Thoracic aorta (tissue), 2 donors: ENCODE measurements at regions not wholly inside any gene's neighbourhood (a gene's known extent, or its start where the extent isn't known, plus 50 kb on each side); places are given as distances from the start of the nearest gene placed in this dataset.

ENCODE experiments used
- ATAC-seq: fragments of 150-250 bp; one replicate; pipeline ENCODE4 v1.8.0; 2017; ENCODE audit warnings: low read depth; ENCODE audit not compliant: insufficient number of reproducible peaks, low FRiP score
- DNase-seq: peaks from one replicate; pipeline ENCODE4 v3.0.0-alpha.2; 2020; ENCODE audit warnings: low spot score
- H3K27ac ChIP-seq, 2 donors: fragments of 200-600 bp; sonication (generic); 1 replicate in 1 of 2; 2 replicates in 1 of 2; pipeline ENCODE4 v1.5.1; 2016; ENCODE audit warnings: mild to moderate bottlenecking in 2 of 2, moderate library complexity in 2 of 2
- H3K27me3 ChIP-seq: fragments of 200-600 bp; sonication (generic); replicated peaks from 2 replicates; pipeline ENCODE4 v1.6.0; 2016; ENCODE audit warnings: mild to moderate bottlenecking; ENCODE audit not compliant: insufficient read depth
- H3K36me3 ChIP-seq: fragments of 200-600 bp; sonication (generic); one replicate; pipeline ENCODE4 v1.5.1; 2016
- H3K4me1 ChIP-seq, 2 donors: fragments of 200-600 bp; sonication (generic); 1 replicate in 1 of 2; 2 replicates in 1 of 2; pipeline versions ENCODE4 v1.5.1 to v1.6.0; 2016; ENCODE audit warnings: low read depth in 2 of 2, mild to moderate bottlenecking in 1 of 2; ENCODE audit not compliant: control insufficient read depth in 1 of 2
- H3K4me3 ChIP-seq: fragments of 200-600 bp; sonication (generic); 2 replicates; pipeline ENCODE4 v1.5.1; 2016; ENCODE audit warnings: mild to moderate bottlenecking
- H3K9me3 ChIP-seq: fragments of 200-600 bp; sonication (generic); 2 replicates; pipeline ENCODE4 v1.5.1; 2016
- TF ChIP-seq, protein P1 (sequence below): fragments of 200-600 bp; sonication (generic); IDR thresholded peaks from one replicate; pipeline ENCODE4 v1.5.1; 2019; ENCODE audit warnings: antibody characterized with exemption

DNA sequence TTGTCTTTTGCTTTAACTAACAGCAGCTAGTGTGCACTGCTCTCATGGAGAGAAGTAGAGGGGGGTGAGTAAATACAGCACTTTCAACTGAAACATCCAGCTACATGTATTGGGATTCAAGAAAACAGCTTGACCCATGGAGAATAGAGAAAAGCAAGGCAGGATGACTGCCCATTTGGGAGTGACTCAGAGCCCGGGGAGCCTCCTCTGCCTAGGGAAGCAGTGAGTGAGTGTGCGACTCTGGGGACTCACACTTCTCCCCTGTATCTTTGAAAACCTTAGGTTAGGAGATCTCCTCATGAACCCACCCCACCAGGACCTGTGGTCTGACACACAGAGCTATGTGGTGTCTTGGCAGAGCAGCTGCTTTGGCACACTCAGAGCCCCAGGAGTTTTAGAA, 82.0 kb upstream of the PTGFR start:
- Histone ChIP-seq H3K4me1 (no peaks in the 10 kb centered on the region), H3K36me3 (no peaks in the 10 kb centered on the region), H3K9me3 (peaks cover 12% of the 10 kb centered on the region), H3K27me3 (no peaks in the 10 kb centered on the region), H3K27ac (no peak overlapping the region), H3K4me3 (no peak overlapping the region)
- no peak for ATAC-seq
- no peak for DNase-seq
- TF ChIP-seq, protein P1, sequence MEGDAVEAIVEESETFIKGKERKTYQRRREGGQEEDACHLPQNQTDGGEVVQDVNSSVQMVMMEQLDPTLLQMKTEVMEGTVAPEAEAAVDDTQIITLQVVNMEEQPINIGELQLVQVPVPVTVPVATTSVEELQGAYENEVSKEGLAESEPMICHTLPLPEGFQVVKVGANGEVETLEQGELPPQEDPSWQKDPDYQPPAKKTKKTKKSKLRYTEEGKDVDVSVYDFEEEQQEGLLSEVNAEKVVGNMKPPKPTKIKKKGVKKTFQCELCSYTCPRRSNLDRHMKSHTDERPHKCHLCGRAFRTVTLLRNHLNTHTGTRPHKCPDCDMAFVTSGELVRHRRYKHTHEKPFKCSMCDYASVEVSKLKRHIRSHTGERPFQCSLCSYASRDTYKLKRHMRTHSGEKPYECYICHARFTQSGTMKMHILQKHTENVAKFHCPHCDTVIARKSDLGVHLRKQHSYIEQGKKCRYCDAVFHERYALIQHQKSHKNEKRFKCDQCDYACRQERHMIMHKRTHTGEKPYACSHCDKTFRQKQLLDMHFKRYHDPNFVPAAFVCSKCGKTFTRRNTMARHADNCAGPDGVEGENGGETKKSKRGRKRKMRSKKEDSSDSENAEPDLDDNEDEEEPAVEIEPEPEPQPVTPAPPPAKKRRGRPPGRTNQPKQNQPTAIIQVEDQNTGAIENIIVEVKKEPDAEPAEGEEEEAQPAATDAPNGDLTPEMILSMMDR = no peak

DNA sequence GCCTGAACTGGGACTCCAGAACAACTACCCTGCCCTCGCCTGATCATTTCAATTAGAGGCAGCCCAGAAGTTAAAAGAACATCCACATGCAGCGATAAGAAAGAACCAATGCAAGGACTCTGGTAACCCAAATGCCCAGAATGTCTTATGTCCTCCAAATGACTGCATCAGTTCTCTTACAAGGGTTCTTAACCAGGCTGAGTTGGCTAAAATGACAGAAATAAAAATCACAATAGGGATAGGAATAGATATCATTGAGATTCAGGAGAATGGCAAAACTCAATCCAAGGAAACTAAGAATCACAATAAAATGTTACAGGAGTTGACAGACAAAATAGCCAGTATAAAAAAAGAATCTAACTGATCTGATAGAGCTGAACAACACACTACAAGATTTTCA, 80.1 kb upstream of the PTGFR start:
- Histone ChIP-seq H3K4me3 (no peak overlapping the region), H3K36me3 (no peaks in the 10 kb centered on the region), H3K27me3 (no peaks in the 10 kb centered on the region), H3K27ac (no peak overlapping the region), H3K9me3 (peaks cover 12% of the 10 kb centered on the region), H3K4me1 (no peaks in the 10 kb centered on the region)
- no peak for ATAC-seq
- TF ChIP-seq, protein P1 = no peak
- DNase-seq = no peak

DNA sequence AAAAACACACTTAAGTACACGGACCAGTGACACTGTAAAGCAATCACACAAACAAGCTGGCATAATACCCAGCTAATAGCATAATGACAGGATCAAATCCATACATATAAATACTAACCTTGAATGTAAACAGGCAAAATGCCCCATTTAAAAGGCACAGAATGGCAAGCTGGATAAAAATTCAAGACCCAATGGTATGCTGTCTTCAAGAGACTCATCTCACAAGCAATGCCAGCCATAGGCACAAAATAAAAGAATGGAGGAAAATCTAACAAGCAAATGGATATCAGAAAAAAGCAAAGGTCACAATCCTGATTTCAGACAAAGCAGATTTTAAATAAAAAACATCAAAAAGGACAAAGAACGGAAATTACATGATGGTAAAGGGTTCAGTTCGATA, 79.1 kb upstream of the PTGFR start:
- ATAC-seq = no peak
- no peaks in the 10 kb centered on the region for H3K36me3 ChIP-seq
- TF ChIP-seq, protein P1 = no peak

DNA sequence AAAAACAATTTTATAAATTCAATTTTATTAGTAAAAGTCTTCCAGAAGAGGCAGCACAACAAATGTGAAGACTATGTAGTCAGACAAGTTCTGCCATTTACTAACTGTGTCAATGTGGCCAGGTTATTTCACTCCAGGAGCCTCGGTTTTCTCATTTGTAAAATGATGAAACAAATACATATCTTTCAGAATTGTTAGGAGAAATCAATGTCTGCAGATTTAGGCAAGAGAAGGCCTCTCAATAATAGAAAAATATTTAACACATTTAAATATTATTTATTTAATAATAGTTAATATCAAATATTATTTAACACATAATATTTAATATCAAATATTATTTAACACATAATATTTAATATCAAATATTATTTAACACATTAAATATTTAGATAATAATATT, 75.6 kb upstream of the PTGFR start:
- ATAC-seq = no peak
- Histone ChIP-seq H3K27me3 (no peaks in the 10 kb centered on the region), H3K27ac (no peak overlapping the region), H3K36me3 (no peaks in the 10 kb centered on the region), H3K4me1 (no peaks in the 10 kb centered on the region), H3K4me3 (no peak overlapping the region), H3K9me3 (peaks cover 12% of the 10 kb centered on the region)
- TF ChIP-seq, protein P1 = no peak
- DNase-seq = no peak

More for the DNA sequence above, 79.1 kb upstream of the PTGFR start:
- H3K4me3 ChIP-seq = no peak overlapping the region
- no peak overlapping the region for H3K27ac ChIP-seq
- DNase-seq = no peak
- no peaks in the 10 kb centered on the region for H3K4me1 ChIP-seq
- no peaks in the 10 kb centered on the region for H3K27me3 ChIP-seq
- H3K9me3 ChIP-seq = peaks cover 12% of the 10 kb centered on the region

DNA sequence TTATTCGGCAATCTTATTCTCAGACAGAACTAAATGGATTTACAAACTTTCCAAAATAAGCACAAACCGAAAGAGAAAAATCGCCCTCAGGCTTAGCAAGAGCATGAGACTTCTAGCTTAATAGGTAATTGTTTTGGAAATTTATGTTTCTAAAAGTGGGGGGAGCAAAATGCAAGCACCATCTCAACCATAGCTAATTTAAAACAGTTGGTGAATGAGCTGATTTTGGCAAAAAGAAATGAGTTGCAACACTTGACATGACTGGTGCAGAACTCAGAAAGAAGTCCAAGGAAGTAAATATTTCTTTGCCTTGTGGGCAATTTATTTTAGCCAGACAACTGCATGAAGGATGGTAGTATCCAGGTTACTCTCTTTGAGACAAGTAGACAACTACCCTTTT, 71.5 kb upstream of the PTGFR start:
- Histone ChIP-seq H3K36me3 (no peaks in the 10 kb centered on the region), H3K4me3 (no peak overlapping the region), H3K4me1 (no peaks in the 10 kb centered on the region), H3K27ac (no peak overlapping the region), H3K9me3 (no peaks in the 10 kb centered on the region), H3K27me3 (no peaks in the 10 kb centered on the region)
- no peak for ATAC-seq
- no peak for DNase-seq
- TF ChIP-seq, protein P1 = no peak
